BLaER1 treated with 17β-estradiol and CSF1 and Interleukin-3, amounts not matched to agents 10 nM and 100 nM (cell line): ENCODE measurements at regions not wholly inside any gene's neighbourhood (a gene's known extent, or its start where the extent isn't known, plus 50 kb on each side); places are given as distances from the start of the nearest gene placed in this dataset.
A peak's percentile ranks its signal among the peaks of the same experiment; 100 is the strongest.

Experiments
- H3K27ac ChIP-seq, 11 experiments: shearing (Covaris generic); formaldehyde crosslinking; 2 replicates each; pipeline ENCODE4 v1.8.1; 2022
- H3K27me3 ChIP-seq, 11 experiments: shearing (Covaris generic); formaldehyde crosslinking; 2 replicates each; pipeline ENCODE4 v1.8.1; 2022
- H3K36me3 ChIP-seq, 11 experiments: shearing (Covaris generic); formaldehyde crosslinking; 2 replicates each; pipeline ENCODE4 v1.8.1; 2022
- H3K4me1 ChIP-seq, 10 experiments: shearing (Covaris generic); formaldehyde crosslinking; 2 replicates each; pipeline ENCODE4 v1.8.1; 2022
- H3K4me2 ChIP-seq, 11 experiments: shearing (Covaris generic); formaldehyde crosslinking; 2 replicates each; pipeline ENCODE4 v1.8.1; 2022
- H3K4me3 ChIP-seq, 10 experiments: shearing (Covaris generic); formaldehyde crosslinking; 2 replicates each; pipeline ENCODE4 v1.8.1; 2022
- H3K9ac ChIP-seq, 11 experiments: shearing (Covaris generic); formaldehyde crosslinking; 2 replicates each; pipeline ENCODE4 v1.8.1; 2022
- H3K9me3 ChIP-seq, 11 experiments: shearing (Covaris generic); formaldehyde crosslinking; replicated peaks in 1 of 11; 2 replicates each; pipeline ENCODE4 v1.8.1; 2022
- H4K20me1 ChIP-seq, 11 experiments: shearing (Covaris generic); formaldehyde crosslinking; 2 replicates each; pipeline ENCODE4 v1.8.1; 2022
- Cebpa-rat ChIP-seq, 11 experiments: shearing (Covaris generic); IDR thresholded peaks; 2 replicates each; pipeline ENCODE4 v1.8.1; 2022

DNA sequence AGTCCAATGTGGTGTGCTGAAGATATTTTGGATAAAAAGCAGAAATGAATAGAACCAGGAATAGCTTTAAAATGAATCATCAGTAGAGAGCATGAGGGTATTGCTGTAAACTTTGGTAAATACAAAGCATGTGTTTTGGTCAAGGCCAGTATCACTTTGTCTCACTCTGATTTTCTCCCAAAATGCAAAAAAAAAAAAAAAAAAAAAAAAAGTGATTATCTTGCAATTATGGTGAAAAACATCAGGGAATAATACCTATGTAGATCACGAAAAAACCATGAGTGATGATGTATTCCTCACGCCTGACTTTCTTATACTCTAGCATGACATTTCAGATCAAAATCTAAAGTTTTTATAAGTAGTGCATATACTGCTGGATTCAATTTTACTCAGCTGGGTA, 897.9 kb upstream of the FAT3 start:
- Histone ChIP-seq H3K27ac (no peak overlapping the region), H3K4me3 (no peak overlapping the region), H4K20me1 (no peaks in the 10 kb centered on the region), H3K27me3 (no peaks in the 10 kb centered on the region), H3K9ac (no peak overlapping the region), H3K9me3 (peaks cover 0 to 5% (median 0%) of the 10 kb centered on the region in 11 experiments; a peak in 1 of 22 replicates), H3K4me1 (no peaks in the 10 kb centered on the region), H3K4me2 (no peak overlapping the region), H3K36me3 (no peaks in the 10 kb centered on the region)
- no peak for TF ChIP-seq Cebpa-rat (IDR thresholded peaks at IDR 0.05)

DNA sequence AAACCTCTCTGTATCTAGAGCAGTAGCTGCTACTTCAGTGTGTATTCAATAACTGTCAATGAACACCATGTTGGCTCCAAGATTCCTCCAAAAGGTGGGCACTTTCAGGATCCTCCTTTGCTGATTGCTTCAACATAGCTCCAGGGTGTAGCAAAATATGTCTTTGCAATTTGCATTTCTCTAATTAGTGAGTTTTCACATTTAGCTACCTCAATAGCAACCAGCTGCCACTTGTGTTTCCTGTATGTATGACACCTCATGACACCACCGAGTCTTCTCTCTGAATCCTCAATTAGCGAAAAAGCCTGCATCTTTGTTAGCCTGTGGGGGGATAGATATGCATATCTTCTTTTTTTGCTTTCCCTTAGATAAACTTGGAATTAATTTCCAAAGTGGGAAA, 898.3 kb upstream of the FAT3 start:
- no peak overlapping the region for H3K4me3 ChIP-seq
- no peak for TF ChIP-seq Cebpa-rat (IDR thresholded peaks at IDR 0.05)
- H4K20me1 ChIP-seq = no peaks in the 10 kb centered on the region
- no peaks in the 10 kb centered on the region for H3K4me1 ChIP-seq
- H3K36me3 ChIP-seq = no peaks in the 10 kb centered on the region
- no peak overlapping the region for H3K4me2 ChIP-seq
- no peaks in the 10 kb centered on the region for H3K27me3 ChIP-seq
- H3K27ac ChIP-seq = no peak overlapping the region
- peaks cover 0 to 6% (median 0%) of the 10 kb centered on the region in 11 experiments; a peak in 1 of 22 replicates for H3K9me3 ChIP-seq
- no peak overlapping the region for H3K9ac ChIP-seq

GRCh38 chr11:91314521-91314920, 910.1 kb upstream of the FAT3 start:
- no peaks in the 10 kb centered on the region for H4K20me1 ChIP-seq
- no peaks in the 10 kb centered on the region for H3K4me1 ChIP-seq
- no peaks in the 10 kb centered on the region for H3K36me3 ChIP-seq
- no peak overlapping the region for H3K4me3 ChIP-seq
- TF ChIP-seq Cebpa-rat (IDR thresholded peaks at IDR 0.05) = no peak
- H3K27me3 ChIP-seq = no peaks in the 10 kb centered on the region
- no peak overlapping the region for H3K27ac ChIP-seq
- no peaks in the 10 kb centered on the region for H3K9me3 ChIP-seq
- no peak overlapping the region for H3K4me2 ChIP-seq
- no peak overlapping the region for H3K9ac ChIP-seq

GRCh38 chr11:91312541-91312940, 912.1 kb upstream of the FAT3 start:
- Histone ChIP-seq H4K20me1 (no peaks in the 10 kb centered on the region), H3K9ac (no peak overlapping the region), H3K4me2 (no peak overlapping the region), H3K4me1 (no peaks in the 10 kb centered on the region), H3K4me3 (no peak overlapping the region), H3K36me3 (no peaks in the 10 kb centered on the region), H3K27me3 (no peaks in the 10 kb centered on the region), H3K9me3 (no peaks in the 10 kb centered on the region), H3K27ac (no peak overlapping the region)
- no peak for TF ChIP-seq Cebpa-rat (IDR thresholded peaks at IDR 0.05)

DNA sequence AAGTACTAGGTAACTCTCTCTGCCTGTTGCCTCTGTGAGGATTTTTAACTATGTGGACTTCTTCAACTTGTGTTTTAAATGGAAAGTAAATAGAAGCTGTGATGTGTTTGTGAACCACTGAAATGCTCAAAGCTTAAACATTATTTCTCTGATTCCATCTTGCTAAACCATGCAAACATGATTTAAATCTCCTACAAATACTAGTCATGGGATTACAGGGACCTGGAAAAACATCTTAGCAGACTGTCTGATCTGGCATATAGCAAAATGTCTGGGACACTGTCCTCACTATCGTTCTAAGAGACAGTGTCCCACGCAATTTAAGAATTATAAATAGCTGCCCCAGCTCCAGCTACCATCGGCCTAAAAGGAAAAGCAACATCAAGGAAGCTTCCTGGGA, 914.5 kb upstream of the FAT3 start:
- no peaks in the 10 kb centered on the region for H3K27me3 ChIP-seq
- H3K36me3 ChIP-seq = no peaks in the 10 kb centered on the region
- H3K27ac ChIP-seq = no peak overlapping the region
- H3K9ac ChIP-seq = no peak overlapping the region
- no peak overlapping the region for H3K4me2 ChIP-seq
- no peaks in the 10 kb centered on the region for H3K4me1 ChIP-seq
- TF ChIP-seq Cebpa-rat (IDR thresholded peaks at IDR 0.05) = no peak
- no peaks in the 10 kb centered on the region for H4K20me1 ChIP-seq
- H3K4me3 ChIP-seq = no peak overlapping the region
- H3K9me3 ChIP-seq = no peaks in the 10 kb centered on the region

DNA sequence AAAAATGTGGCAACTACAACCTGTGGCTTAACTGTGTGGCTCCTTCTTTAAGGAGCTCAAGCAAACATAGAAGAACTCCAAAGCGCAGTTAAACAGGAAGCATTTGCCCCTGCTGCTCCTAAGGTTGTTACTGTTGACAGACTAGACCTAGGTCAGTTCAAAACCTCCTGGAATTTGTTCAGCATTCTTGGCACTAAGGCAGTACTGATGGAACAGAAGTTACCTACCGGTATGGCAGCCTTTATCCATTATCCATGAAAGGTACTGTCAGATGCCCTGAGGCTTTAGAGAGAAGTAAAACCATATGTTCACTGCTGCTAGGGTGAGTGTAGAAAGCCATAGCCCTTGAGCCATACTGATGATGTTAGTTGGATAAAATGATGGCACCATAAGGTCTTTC, 916.5 kb upstream of the FAT3 start:
- no peak overlapping the region for H3K4me2 ChIP-seq
- no peak overlapping the region for H3K9ac ChIP-seq
- no peaks in the 10 kb centered on the region for H3K36me3 ChIP-seq
- no peak overlapping the region for H3K4me3 ChIP-seq
- no peaks in the 10 kb centered on the region for H3K27me3 ChIP-seq
- no peaks in the 10 kb centered on the region for H3K9me3 ChIP-seq
- peaks cover 0 to 2% (median 0%) of the 10 kb centered on the region in 10 experiments; a peak in 2 of 20 replicates for H3K4me1 ChIP-seq
- H4K20me1 ChIP-seq = no peaks in the 10 kb centered on the region
- no peak for TF ChIP-seq Cebpa-rat (IDR thresholded peaks at IDR 0.05)
- no peak overlapping the region for H3K27ac ChIP-seq

- peaks cover 0 to 11% (median under 1%) of the 10 kb centered on the region in 10 experiments; a peak in 8 of 20 replicates for H3K4me1 ChIP-seq
- no peak overlapping the region for H3K27ac ChIP-seq
- no peak for TF ChIP-seq Cebpa-rat (IDR thresholded peaks at IDR 0.05)
- H3K9ac ChIP-seq = no peak overlapping the region
- no peak overlapping the region for H3K4me3 ChIP-seq
- H4K20me1 ChIP-seq = no peaks in the 10 kb centered on the region
- H3K36me3 ChIP-seq = no peaks in the 10 kb centered on the region
- H3K9me3 ChIP-seq = no peaks in the 10 kb centered on the region
- H3K27me3 ChIP-seq = no peaks in the 10 kb centered on the region
- no peak overlapping the region for H3K4me2 ChIP-seq
Observed at GRCh38 chr11:91305402-91305801, 919.2 kb upstream of the FAT3 start.

GRCh38 chr11:91303749-91304148, 920.9 kb upstream of the FAT3 start:
- Histone ChIP-seq H3K27ac (no peak overlapping the region), H3K4me3 (no peak overlapping the region), H4K20me1 (no peaks in the 10 kb centered on the region), H3K9me3 (no peaks in the 10 kb centered on the region), H3K27me3 (no peaks in the 10 kb centered on the region), H3K9ac (no peak overlapping the region), H3K36me3 (no peaks in the 10 kb centered on the region), H3K4me2 (no peak overlapping the region), H3K4me1 (peaks cover 0 to 15% (median 8%) of the 10 kb centered on the region in 10 experiments; a peak in 9 of 20 replicates)
- no peak for TF ChIP-seq Cebpa-rat (IDR thresholded peaks at IDR 0.05)

- H3K4me3 ChIP-seq = no peak overlapping the region
- TF ChIP-seq Cebpa-rat (IDR thresholded peaks at IDR 0.05) = no peak
- H3K9ac ChIP-seq = no peak overlapping the region
- peak overlapping the region in 3 of 11 experiments; percentile 7 to 43 (median 26); a peak in 3 of 22 replicates for H3K27ac ChIP-seq
- no peaks in the 10 kb centered on the region for H3K36me3 ChIP-seq
- no peaks in the 10 kb centered on the region for H3K9me3 ChIP-seq
- no peaks in the 10 kb centered on the region for H3K27me3 ChIP-seq
- peak overlapping the region in 4 of 11 experiments; percentile 3 to 62 (median 55); a peak in 7 of 22 replicates for H3K4me2 ChIP-seq
- peaks cover 0 to 23% (median 8%) of the 10 kb centered on the region in 10 experiments; a peak in 10 of 20 replicates for H3K4me1 ChIP-seq
- no peaks in the 10 kb centered on the region for H4K20me1 ChIP-seq
Observed at GRCh38 chr11:91299980-91300379, 924.6 kb upstream of the FAT3 start.

- Histone ChIP-seq H3K4me1 (peaks cover 5 to 42% (median 11%) of the 10 kb centered on the region in 10 experiments; a peak in 18 of 20 replicates), H3K9me3 (no peaks in the 10 kb centered on the region), H3K4me2 (peak overlapping the region in 4 of 11 experiments; percentile 3 to 20 (median 8); a peak in 3 of 22 replicates), H3K9ac (no peak overlapping the region), H4K20me1 (no peaks in the 10 kb centered on the region), H3K4me3 (no peak overlapping the region), H3K36me3 (no peaks in the 10 kb centered on the region), H3K27ac (peak overlapping the region in 2 of 11 experiments; percentile 10 to 39; a peak in 1 of 22 replicates), H3K27me3 (no peaks in the 10 kb centered on the region)
- no peak for TF ChIP-seq Cebpa-rat (IDR thresholded peaks at IDR 0.05)
Observed at GRCh38 chr11:91296629-91297028, 928.0 kb upstream of the FAT3 start.
